RWPE1 (cell line): ENCODE measurements at regions not wholly inside any gene's neighbourhood (a gene's known extent, or its start where the extent isn't known, plus 50 kb on each side); places are given as distances from the start of the nearest gene placed in this dataset.

ENCODE experiments used
- CTCF ChIA-PET: fragments of 350-600 bp; sonication (Branson Sonifier 250); formaldehyde crosslinking; extraction: SDS; loops from one replicate; lab custom pipeline; 2021; lab: Yijun Ruan, JAX
- POLR2A ChIA-PET: fragments of 400-600 bp; formaldehyde crosslinking; extraction: SDS; loops from one replicate; lab custom pipeline; 2020; ENCODE audit warnings: antibody characterized with exemption; ENCODE audit not compliant: low non-redundant PET; lab: Yijun Ruan, JAX
- DNase-seq: peaks from one replicate; pipeline ENCODE4 v3.0.0; 2012; ENCODE audit warnings: low spot score
- H3K27ac ChIP-seq: fragments of 450-650 bp; 2 replicates; pipeline ENCODE4 v1.5.1; 2017
- TF ChIP-seq, protein P1 (sequence below): fragments of 450-650 bp; conservative IDR thresholded peaks from 2 replicates; pipeline ENCODE4 v1.5.1; 2017; ENCODE audit warnings: low read depth, mild to moderate bottlenecking

DNA sequence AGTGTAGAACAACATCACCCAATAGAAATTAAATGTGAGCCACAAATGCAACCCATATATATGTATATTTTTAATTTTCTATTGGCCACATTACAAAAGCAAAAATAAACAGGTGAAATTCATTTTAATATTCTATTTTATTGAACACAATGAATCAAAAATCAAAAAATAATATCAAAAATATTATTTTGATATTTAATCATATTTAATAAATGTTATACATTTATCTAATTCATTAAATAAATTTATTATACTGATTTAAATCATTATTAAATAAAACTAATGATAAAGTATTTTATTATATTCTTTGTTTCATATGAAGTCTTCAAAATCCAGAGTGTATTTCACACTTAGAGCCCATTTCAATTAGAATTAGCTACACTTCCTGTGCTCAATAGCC lies 98.4 kb upstream of the MANEA start:
- CTCF ChIA-PET = no interaction called here
- TF ChIP-seq, protein P1, sequence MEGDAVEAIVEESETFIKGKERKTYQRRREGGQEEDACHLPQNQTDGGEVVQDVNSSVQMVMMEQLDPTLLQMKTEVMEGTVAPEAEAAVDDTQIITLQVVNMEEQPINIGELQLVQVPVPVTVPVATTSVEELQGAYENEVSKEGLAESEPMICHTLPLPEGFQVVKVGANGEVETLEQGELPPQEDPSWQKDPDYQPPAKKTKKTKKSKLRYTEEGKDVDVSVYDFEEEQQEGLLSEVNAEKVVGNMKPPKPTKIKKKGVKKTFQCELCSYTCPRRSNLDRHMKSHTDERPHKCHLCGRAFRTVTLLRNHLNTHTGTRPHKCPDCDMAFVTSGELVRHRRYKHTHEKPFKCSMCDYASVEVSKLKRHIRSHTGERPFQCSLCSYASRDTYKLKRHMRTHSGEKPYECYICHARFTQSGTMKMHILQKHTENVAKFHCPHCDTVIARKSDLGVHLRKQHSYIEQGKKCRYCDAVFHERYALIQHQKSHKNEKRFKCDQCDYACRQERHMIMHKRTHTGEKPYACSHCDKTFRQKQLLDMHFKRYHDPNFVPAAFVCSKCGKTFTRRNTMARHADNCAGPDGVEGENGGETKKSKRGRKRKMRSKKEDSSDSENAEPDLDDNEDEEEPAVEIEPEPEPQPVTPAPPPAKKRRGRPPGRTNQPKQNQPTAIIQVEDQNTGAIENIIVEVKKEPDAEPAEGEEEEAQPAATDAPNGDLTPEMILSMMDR = no peak
- POLR2A ChIA-PET = no interaction called here
- no peak overlapping the region for H3K27ac ChIP-seq
- DNase-seq = no peak

DNA sequence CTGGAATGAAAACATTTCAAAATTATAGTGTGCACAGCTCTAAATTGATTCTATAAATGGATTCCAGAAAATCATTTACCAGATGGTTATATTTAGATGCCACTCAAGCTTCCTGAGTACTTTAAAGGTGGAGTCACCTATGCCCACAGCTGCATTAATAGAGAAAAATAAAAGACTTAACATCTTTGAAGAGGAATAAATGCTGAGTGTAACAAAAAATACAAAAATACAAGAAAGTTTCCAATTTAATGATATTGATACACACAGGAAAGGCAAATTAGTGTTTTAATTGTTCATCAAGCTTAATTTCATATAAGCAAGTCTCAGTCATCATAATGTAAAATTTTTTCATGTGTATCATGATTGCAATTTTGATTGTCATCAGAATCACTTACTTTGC lies 89.5 kb upstream of the MANEA start:
- ChIA-PET CTCF (no interaction called here), POLR2A (no interaction called here)
- DNase-seq = no peak
- TF ChIP-seq, protein P1 = no peak
- H3K27ac ChIP-seq = no peak overlapping the region

DNA sequence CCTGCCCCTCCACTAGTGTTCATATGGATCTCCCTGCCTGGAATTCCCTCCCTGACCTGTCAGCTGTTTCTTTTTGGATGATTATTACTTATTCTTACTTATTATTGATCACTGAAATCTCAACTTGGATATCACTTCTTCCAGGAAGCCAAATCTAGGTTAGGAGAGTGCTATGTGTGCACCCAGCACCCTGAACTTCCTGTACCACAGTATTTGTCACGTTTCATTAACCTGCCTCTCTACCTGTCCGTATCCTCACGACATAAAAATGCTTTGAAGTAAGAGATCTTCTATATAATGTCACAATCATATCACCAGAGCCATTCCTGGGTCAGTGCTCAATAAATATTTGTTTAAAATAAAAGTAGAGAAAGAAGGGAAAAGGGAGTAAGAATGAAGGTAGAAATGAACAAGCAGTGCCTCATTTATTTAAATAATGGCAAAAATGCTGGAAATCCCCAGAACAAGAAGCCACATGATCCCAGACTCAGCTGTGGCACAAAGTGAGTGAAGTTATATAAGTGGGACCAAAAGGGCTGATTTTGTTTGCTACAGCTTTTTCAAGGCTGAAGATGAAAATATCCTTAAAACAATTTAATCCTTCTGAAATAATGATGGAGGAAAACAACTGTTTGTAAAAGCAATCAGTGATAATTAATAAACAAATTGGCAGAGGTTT lies 88.0 kb upstream of the MANEA start:
- CTCF ChIA-PET = no interaction called here
- no peak overlapping the region for H3K27ac ChIP-seq

DNA sequence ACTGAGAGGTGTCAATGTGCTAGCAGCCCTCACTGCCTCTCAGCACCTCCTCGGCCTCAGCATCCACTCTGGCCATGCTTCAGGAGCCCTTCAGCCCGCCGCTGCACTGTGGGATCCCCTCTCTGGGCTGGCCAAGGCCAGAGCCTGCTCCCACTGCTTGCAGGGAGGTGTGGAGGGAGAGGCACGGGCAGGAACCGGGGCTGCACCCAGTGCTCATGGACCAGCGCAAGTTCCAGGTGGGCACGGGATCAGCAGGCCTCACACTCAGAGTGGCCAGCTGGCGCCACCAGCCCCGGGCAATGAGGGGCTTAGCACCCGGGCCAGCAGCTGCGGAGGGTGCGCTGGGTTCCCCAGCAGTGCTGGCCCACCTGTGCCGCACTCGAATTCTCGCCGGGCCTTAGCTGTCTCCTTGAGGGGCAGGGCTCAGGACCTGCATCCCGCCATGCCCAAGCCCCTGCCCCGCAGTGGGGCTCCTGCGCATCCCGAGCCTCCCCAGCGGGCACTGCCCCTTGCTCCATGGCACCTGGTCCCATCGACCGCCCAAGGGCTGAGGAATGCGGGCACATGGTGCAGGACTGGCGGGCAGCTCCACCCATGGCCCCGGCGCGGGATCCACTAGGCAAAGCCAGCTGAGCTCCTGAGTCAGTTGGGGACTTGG lies 80.4 kb upstream of the MANEA start:
- ChIA-PET CTCF (interaction anchor here (0.6 kb wide), 1 partner anchor 14 kb away, joined by 7 read pairs; no protein-coding TSS in a partner anchor), POLR2A (no interaction called here)
- TF ChIP-seq, protein P1 = no peak
- no peak overlapping the region for H3K27ac ChIP-seq
- no peak for DNase-seq

More for the DNA sequence above, 88.0 kb upstream of the MANEA start:
- TF ChIP-seq, protein P1 = no peak
- DNase-seq = no peak
- POLR2A ChIA-PET = no interaction called here

DNA sequence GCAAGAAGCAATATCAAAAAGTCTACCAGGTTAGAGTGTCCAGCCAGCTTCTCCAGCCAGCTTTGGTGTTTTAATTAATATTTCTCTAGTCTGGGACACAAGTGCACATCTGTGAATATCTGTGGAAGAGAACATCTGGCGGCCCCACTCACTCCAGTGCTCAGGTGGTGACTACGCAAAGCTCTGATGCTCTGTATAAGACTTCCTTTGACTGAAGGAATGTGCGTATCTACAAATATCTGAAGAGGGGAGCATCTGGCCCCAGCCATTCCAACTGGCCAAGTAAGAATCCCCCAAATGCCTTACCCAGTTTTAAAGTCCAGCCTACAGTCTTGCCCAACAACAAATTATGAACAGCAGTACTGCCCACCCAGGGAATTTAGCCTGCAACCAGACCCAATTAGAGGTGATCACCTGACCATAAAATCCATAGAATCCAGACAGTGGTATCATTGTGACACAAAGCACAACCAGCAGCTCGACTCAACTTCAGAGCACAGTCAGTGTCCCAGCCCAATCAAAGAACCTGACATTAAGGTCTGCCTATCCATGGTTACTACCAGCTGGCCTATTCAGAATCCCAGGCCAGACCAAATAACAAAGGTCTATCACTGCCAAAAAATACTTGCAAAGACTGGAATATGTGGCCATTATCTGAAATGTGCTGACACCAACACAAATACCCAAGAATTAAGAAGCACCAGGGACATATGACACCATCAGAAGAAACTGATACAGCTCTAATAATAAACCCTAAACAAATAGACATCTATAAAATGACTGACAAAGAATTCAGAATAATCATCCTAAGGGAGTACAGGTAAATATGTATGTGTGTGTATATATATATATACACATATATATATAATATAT lies 76.1 kb upstream of the MANEA start:
- no peak overlapping the region for H3K27ac ChIP-seq
- DNase-seq = no peak
- CTCF ChIA-PET = no interaction called here
- POLR2A ChIA-PET = no interaction called here
- TF ChIP-seq, protein P1 = no peak

DNA sequence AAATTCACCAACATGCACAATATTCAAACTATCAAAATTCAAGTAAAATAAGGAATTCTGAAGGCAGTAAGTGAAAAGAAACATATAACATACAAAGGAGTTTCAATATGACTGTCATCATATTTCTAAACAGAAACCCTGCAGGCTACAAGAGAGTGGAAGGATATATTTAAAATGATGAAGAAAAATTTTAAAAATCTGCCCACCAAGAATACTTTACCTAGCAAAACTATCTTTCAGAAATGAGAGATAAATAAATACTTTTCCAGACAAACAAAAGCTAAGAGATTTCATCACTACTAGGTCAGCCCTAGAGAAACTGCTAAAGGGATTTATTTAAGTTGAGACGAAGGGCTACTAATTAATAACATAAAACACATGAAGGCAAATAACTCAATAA lies 73.8 kb upstream of the MANEA start:
- TF ChIP-seq, protein P1 = no peak
- POLR2A ChIA-PET = no interaction called here

More for the DNA sequence above, 73.8 kb upstream of the MANEA start:
- no peak for DNase-seq
- CTCF ChIA-PET = no interaction called here
- no peak overlapping the region for H3K27ac ChIP-seq
